ENCODE measurements at regions not wholly inside any gene's neighbourhood (a gene's known extent, or its start where the extent isn't known, plus 50 kb on each side); places are given as distances from the start of the nearest gene placed in this dataset.

DNA sequence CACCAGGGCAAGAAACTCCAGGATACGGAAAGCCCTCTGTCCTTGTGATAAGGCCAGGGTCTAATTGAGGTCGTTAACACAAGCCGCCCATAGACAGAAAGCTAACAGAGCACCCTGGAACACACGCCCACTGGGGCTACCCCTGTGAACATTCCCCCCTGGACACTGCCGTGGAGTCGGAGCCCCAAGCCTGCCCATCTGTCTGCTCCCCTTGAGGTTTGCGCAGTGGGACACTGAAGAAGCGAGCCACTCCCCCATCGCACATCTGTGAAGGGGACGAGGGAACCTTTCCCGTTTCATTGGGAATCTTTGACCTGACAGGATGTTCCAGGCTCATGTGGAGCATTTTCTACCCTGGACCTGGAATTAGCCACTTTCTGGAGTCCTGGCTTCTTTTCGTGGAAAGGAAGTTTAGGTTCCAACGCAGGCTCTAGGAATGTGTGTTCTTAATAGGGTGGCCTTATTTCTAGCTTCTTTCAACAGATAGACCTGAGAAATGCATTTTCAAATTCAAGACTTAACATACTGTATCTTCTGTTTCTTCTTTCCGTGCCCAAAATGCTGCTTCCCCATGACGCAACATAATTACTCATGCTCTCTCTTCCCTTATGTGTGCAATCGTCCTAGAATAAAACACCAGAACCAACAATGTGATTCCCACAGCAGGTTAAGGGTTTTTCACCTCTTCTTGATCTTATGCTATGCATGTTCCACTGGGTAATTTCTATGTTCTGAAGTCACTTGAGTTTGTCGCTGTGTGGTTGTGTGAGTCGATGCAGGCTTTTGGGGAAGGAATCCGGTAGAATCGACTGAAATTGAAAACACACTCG is 161.1 kb downstream of the ERMARD start:
- no peaks in the 10 kb centered on the region for H3K79me2 ChIP-seq (ENCODE audit: insufficient read depth, low read length)
- H2AFZ ChIP-seq (ENCODE audit: low read depth, low read length): no peak overlapping the region
- H3K27ac ChIP-seq (ENCODE audit: low read depth, low read length): no peak overlapping the region
- FAIRE-seq (no peak), DNase-seq (ENCODE audit: low read depth) (no peak)
- no peak overlapping the region for H3K27ac Mint-ChIP-seq (ENCODE audit: unreplicated experiment)
- TF ChIP-seq, protein P1, sequence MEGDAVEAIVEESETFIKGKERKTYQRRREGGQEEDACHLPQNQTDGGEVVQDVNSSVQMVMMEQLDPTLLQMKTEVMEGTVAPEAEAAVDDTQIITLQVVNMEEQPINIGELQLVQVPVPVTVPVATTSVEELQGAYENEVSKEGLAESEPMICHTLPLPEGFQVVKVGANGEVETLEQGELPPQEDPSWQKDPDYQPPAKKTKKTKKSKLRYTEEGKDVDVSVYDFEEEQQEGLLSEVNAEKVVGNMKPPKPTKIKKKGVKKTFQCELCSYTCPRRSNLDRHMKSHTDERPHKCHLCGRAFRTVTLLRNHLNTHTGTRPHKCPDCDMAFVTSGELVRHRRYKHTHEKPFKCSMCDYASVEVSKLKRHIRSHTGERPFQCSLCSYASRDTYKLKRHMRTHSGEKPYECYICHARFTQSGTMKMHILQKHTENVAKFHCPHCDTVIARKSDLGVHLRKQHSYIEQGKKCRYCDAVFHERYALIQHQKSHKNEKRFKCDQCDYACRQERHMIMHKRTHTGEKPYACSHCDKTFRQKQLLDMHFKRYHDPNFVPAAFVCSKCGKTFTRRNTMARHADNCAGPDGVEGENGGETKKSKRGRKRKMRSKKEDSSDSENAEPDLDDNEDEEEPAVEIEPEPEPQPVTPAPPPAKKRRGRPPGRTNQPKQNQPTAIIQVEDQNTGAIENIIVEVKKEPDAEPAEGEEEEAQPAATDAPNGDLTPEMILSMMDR (IDR thresholded peaks at IDR 0.05; ENCODE audit: insufficient read depth, low read depth, low read length): no peak
- TF ChIP-seq EZH2 (IDR thresholded peaks at IDR 0.05; ENCODE audit: insufficient read depth, low read length): no peak
- H3K27me3 ChIP-seq (ENCODE audit: insufficient read depth, low read length): no peaks in the 10 kb centered on the region
- no peaks in the 10 kb centered on the region for H3K36me3 Mint-ChIP-seq (ENCODE audit: low read depth, unreplicated experiment)
- H3K9me3 ChIP-seq (ENCODE audit: insufficient read depth, low read depth, low read length): peaks cover 11% of the 10 kb centered on the region
- no peak overlapping the region for H3K4me3 Mint-ChIP-seq (ENCODE audit: unreplicated experiment)
- H3K9ac ChIP-seq (ENCODE audit: low read length): no peak overlapping the region
- H3K9me3 Mint-ChIP-seq (ENCODE audit: unreplicated experiment): peaks cover 4% of the 10 kb centered on the region
- no peaks in the 10 kb centered on the region for H3K36me3 ChIP-seq (ENCODE audit: insufficient read depth, low read length)
- no peaks in the 10 kb centered on the region for H3K4me1 ChIP-seq (ENCODE audit: insufficient read depth, low read length)
- no peak overlapping the region for H3K4me2 ChIP-seq (ENCODE audit: low read length)
- H3K27me3 Mint-ChIP-seq (ENCODE audit: low read depth, unreplicated experiment): peaks cover 58% of the 10 kb centered on the region
- H3K4me1 Mint-ChIP-seq (ENCODE audit: low read depth, unreplicated experiment): no peaks in the 10 kb centered on the region
- no peaks in the 10 kb centered on the region for H4K20me1 ChIP-seq (ENCODE audit: insufficient read depth, low read length)
- H3K4me3 ChIP-seq (ENCODE audit: insufficient read depth, low read depth, low read length): no peak overlapping the region

DNA sequence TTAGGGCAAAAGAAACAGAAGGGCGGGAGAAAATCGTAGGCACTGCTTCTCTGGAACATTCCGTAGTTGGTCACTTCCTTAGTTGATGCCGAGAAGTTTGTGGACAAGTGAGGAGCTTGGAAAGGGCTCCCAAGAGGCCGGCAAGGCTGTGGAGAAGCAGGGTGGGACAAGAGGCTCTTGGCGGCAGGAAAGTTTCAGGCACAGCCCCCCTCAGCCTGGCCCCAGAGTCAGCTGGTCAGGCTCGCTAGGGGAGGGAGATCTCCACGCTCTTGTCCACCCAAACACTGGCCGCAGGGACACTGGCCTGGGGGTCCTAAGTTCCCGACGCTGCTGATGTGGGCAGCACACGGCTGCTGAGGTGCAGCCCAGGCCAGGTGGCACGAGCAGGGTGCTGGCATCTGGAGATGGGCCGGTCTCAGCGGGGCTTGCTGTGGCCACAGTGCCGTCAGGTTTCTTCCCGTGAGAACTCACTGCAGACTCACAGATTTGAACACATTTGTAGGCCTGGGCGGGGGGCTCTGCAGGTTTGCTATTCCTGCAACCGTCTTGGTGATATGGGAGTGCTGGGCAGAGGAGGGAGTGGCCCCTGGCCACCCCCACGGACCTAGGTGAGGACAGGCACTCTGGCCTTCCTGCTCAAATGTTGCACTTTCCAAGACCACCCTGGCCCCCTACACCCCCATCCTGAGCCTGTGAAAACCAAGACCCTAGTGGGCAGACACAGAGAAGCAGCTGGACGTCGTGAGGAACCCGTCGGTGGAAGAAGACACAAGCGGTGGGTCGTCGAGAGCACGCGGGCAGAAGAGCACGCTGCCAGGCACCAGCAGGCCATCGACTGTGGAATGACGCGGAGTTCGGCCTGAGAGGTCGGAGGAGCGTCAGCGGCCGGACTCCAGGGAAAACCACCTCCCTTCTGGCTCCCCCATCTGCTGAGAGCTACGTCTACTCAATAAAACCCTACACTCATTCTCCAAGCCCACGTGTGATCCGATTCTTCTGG is 160.1 kb downstream of the ERMARD start:
- peaks cover 4% of the 10 kb centered on the region for H3K9me3 Mint-ChIP-seq (ENCODE audit: unreplicated experiment)
- Histone ChIP-seq H4K20me1 (ENCODE audit: insufficient read depth, low read length) (no peaks in the 10 kb centered on the region), H3K27me3 (ENCODE audit: insufficient read depth, low read length) (no peaks in the 10 kb centered on the region), H3K4me3 (ENCODE audit: insufficient read depth, low read depth, low read length) (no peak overlapping the region), H3K9me3 (ENCODE audit: insufficient read depth, low read depth, low read length) (peaks cover 5% of the 10 kb centered on the region), H3K79me2 (ENCODE audit: insufficient read depth, low read length) (no peaks in the 10 kb centered on the region), H3K36me3 (ENCODE audit: insufficient read depth, low read length) (no peaks in the 10 kb centered on the region), H2AFZ (ENCODE audit: low read depth, low read length) (no peak overlapping the region), H3K4me2 (ENCODE audit: low read length) (no peak overlapping the region), H3K4me1 (ENCODE audit: insufficient read depth, low read length) (no peaks in the 10 kb centered on the region), H3K9ac (ENCODE audit: low read length) (no peak overlapping the region), H3K27ac (ENCODE audit: low read depth, low read length) (no peak overlapping the region)
- H3K36me3 Mint-ChIP-seq (ENCODE audit: low read depth, unreplicated experiment): no peaks in the 10 kb centered on the region
- H3K27me3 Mint-ChIP-seq (ENCODE audit: low read depth, unreplicated experiment): peaks cover 67% of the 10 kb centered on the region
- H3K4me1 Mint-ChIP-seq (ENCODE audit: low read depth, unreplicated experiment): no peaks in the 10 kb centered on the region
- no peak overlapping the region for H3K4me3 Mint-ChIP-seq (ENCODE audit: unreplicated experiment)
- no peak for DNase-seq (ENCODE audit: low read depth)
- TF ChIP-seq EZH2 (IDR thresholded peaks at IDR 0.05; ENCODE audit: insufficient read depth, low read length): no peak
- TF ChIP-seq, protein P1 (IDR thresholded peaks at IDR 0.05; ENCODE audit: insufficient read depth, low read depth, low read length): no peak
- FAIRE-seq: no peak
- H3K27ac Mint-ChIP-seq (ENCODE audit: unreplicated experiment): no peak overlapping the region

Data from astrocyte (in vitro differentiated cells and primary cell).